ENCODE measurements at regions not wholly inside any gene's neighbourhood (a gene's known extent, or its start where the extent isn't known, plus 50 kb on each side); places are given as distances from the start of the nearest gene placed in this dataset.

DNA sequence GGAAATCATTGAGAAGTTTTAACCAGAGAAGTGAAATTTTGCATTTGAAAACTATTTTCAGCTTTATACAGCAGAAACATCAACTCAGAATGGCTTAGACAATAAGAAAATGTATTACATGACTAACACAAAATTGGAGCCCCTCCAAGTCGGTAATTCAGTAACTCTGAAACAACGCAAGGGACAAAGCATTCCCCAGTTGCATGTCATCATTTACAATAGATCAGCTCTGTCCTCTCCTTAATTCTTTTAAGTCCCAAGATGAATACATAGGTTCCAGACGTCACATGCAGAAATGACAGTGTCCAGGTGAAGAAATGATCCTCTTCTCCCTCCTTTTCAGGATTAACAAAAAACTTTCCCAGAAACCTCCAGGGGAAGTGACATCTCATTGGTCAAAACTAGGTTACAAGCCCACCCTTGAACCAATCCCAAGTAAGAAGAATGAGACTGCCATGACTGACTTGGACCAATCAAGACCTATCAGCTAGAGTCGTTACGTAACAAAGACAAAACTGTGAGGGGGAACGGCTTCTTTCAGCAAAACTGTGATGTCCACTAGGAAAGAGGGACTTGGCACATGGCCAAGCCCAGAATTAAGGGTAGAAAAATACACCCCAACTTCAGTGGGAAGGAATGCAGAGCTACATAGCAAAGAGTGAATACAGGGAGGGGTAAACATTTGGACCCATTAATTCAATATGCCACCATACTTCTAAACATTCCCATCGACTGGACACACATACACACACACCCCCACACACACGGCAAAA is 114.3 kb upstream of the PRNP start:
- H3K4me3 ChIP-seq (ENCODE audit: low read depth, low read length): no peak overlapping the region
- TF ChIP-seq, protein P1, sequence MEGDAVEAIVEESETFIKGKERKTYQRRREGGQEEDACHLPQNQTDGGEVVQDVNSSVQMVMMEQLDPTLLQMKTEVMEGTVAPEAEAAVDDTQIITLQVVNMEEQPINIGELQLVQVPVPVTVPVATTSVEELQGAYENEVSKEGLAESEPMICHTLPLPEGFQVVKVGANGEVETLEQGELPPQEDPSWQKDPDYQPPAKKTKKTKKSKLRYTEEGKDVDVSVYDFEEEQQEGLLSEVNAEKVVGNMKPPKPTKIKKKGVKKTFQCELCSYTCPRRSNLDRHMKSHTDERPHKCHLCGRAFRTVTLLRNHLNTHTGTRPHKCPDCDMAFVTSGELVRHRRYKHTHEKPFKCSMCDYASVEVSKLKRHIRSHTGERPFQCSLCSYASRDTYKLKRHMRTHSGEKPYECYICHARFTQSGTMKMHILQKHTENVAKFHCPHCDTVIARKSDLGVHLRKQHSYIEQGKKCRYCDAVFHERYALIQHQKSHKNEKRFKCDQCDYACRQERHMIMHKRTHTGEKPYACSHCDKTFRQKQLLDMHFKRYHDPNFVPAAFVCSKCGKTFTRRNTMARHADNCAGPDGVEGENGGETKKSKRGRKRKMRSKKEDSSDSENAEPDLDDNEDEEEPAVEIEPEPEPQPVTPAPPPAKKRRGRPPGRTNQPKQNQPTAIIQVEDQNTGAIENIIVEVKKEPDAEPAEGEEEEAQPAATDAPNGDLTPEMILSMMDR (IDR thresholded peaks at IDR 0.05; ENCODE audit: low read depth, low read length, missing control alignments): no peak
- no peak for DNase-seq (ENCODE audit: low read depth)

DNA sequence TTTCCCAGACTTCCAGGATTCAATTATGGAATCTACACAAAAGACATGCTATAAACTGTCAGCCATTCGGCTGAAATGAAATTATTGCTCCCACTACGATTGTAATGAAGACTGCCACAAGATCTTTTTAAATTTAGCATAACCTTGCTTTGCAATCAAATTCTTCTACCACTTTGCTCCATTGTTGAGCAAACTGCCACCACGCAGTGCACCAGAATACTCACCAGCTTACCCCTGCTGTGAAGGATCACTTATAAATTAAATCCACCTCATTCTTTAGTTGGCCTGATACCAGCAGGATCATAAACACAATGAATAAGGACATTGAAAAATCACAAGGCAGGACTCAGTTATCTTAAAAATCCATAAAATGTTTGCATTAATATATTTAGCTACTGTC is 116.4 kb upstream of the PRNP start:
- no peak overlapping the region for H3K4me3 ChIP-seq (ENCODE audit: low read depth, low read length)
- DNase-seq (ENCODE audit: low read depth): no peak
- TF ChIP-seq, protein P1 (IDR thresholded peaks at IDR 0.05; ENCODE audit: low read depth, low read length, missing control alignments): no peak

DNA sequence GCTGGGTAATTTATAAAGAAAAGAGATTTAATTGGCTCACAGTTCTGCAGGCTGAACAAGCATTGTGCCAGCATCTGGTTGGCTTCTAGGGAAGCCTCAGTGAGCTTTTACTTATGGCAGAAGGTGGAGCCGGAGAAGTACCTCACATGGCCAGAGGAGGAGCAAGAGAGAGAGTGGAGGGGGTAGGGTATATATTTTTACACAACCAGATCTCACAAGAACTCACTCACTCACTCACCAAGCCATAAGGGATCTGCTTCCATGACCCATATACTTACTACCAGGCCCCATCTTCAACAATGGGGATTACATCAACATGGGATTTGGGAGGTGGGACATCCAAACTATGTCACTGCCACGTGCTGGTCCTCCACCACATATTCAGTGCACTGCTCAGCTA is 117.2 kb upstream of the PRNP start:
- H3K4me3 ChIP-seq (ENCODE audit: low read depth, low read length): no peak overlapping the region
- DNase-seq (ENCODE audit: low read depth): no peak
- TF ChIP-seq, protein P1 (IDR thresholded peaks at IDR 0.05; ENCODE audit: low read depth, low read length, missing control alignments): peak; percentile 48

DNA sequence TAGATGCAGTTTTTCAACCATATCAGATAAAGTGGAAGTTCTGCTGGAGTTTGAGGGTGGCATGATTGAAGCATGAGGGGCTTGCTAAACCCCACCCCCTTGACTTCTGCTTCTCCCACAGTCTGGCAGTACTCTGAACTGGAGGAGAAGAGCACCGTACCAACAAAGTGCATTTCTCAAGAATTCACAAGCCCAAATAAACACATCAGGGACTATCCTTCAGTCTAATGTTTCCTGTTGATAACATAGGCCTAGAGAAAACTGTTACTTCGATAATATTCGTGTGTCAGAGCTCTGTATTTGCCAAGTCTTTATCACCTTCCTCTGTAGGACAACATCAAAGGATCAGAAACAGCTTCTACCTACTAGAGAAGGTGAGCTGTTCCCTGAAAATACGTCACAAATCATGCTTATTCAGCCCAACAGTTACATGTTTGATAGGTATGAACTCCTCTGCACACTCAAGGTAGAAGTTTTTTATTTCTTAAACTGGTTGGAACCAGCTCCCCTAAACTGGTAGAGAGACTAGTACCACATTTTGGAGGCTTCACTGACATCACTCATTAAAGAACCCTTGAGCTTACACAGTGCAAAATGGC is 117.8 kb upstream of the PRNP start:
- H3K4me3 ChIP-seq (ENCODE audit: low read depth, low read length): no peak overlapping the region
- no peak for DNase-seq (ENCODE audit: low read depth)
- TF ChIP-seq, protein P1 (IDR thresholded peaks at IDR 0.05; ENCODE audit: low read depth, low read length, missing control alignments): no peak

DNA sequence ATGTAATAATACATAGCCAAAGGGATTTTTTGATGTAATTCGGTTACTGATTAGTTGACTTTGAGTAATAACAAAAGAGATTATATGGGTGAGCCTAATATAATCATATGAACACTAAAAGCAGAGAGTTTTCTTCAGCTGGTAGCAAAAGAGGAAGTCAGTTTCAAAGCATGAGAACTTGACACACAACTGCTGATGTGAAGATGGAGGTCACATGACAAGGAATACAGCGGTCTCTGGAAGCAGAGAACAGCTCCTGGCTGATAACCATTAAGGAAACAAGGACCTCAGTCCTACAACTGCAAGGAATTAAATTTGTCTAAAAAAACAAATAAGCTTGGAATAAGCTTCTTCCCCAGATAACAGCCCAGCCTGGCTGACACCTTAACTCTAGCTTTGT is 119.1 kb upstream of the PRNP start:
- no peak overlapping the region for H3K4me3 ChIP-seq (ENCODE audit: low read depth, low read length)
- TF ChIP-seq, protein P1 (IDR thresholded peaks at IDR 0.05; ENCODE audit: low read depth, low read length, missing control alignments): no peak
- DNase-seq (ENCODE audit: low read depth): no peak

DNA sequence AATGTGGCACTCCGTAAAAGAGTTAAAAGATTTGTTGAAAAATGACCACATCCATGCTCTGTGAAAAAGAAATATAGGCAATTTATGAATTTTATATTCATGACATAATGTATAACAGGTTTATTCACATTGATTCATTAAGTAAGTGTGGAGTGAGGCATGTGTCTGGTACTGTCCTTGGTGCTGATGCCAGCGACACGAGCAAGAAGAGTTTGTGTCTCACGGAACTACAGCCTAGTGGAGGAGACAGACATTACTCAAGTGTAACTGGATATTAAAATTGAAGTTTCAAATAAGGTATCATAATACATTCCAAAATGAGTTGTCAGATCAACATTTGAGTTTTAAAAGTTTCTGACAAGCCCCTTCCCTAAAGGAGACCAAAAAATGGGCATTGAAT is 122.7 kb upstream of the PRNP start:
- H3K4me3 ChIP-seq (ENCODE audit: low read depth, low read length): no peak overlapping the region
- DNase-seq (ENCODE audit: low read depth): no peak
- TF ChIP-seq, protein P1 (IDR thresholded peaks at IDR 0.05; ENCODE audit: low read depth, low read length, missing control alignments): no peak

DNA sequence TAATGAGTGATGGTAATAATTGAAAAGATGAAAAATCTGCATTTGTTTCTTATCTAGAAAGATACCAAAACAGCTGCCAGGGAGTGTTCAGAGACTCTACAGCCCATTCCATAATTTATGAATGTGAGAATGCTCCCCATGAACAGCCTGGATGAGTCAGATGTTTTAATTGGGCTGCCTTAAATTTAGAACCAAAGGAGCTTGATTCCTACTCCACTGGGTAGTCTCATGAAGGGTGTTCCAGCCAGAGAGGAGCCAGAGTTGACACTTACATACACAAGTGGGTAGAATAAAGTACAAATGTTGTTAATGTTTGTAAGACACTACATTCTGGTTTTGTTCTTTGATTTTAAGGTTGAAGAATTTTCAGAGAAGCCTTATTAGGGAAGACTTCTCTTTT is 123.2 kb upstream of the PRNP start:
- TF ChIP-seq, protein P1 (IDR thresholded peaks at IDR 0.05; ENCODE audit: low read depth, low read length, missing control alignments): no peak
- H3K4me3 ChIP-seq (ENCODE audit: low read depth, low read length): no peak overlapping the region
- no peak for DNase-seq (ENCODE audit: low read depth)
